ENCODE measurements at regions not wholly inside any gene's neighbourhood (a gene's known extent, or its start where the extent isn't known, plus 50 kb on each side); places are given as distances from the start of the nearest gene placed in this dataset.

- no peak for DNase-seq (ENCODE audit: low read depth, low spot score)
- Histone ChIP-seq H3K4me1 (ENCODE audit: insufficient read depth, insufficient read length) (no peaks in the 10 kb centered on the region), H3K9ac (ENCODE audit: insufficient read length, low read depth) (no peak overlapping the region), H3K27me3 (ENCODE audit: insufficient read depth, insufficient read length) (no peaks in the 10 kb centered on the region), H3K9me3 (ENCODE audit: insufficient read depth, low read length) (no peaks in the 10 kb centered on the region), H3K36me3 (ENCODE audit: insufficient read depth, insufficient read length, low read length) (no peaks in the 10 kb centered on the region), H3K4me3 (ENCODE audit: insufficient read length, low read depth) (no peak overlapping the region)
- TF ChIP-seq SUZ12 (IDR thresholded peaks at IDR 0.05; ENCODE audit: extremely low read depth, insufficient read depth, insufficient read length) (no peak), ZNF274 (IDR thresholded peaks at IDR 0.05; ENCODE audit: low read depth, low read length) (no peak), YY1 (IDR thresholded peaks at IDR 0.05; ENCODE audit: insufficient read depth, insufficient read length) (no peak)
Observed at GRCh38 chr2:58709687-58710354, 468.7 kb upstream of the FANCL start.

DNA sequence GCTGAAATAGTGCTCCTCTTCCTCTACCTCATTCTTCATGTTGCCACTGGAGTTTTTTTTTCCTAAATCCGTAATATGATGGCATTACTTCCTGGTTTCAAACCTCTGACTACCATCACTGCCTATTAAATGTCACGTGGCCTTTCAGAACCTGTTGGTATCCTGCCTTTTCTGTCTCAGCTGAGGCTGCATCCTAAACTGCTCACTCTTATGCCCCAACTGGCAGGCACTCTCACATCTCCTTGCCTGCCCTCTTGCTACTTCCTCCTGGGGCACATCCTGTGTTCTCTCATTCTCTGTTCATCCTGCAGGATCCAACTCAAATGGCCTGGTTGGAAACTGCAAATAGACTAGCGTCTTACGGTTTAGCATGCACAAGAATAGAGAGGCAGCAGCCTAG, 468.1 kb upstream of the FANCL start:
- no peak overlapping the region for H3K4me3 ChIP-seq (ENCODE audit: insufficient read length, low read depth)
- no peaks in the 10 kb centered on the region for H3K36me3 ChIP-seq (ENCODE audit: insufficient read depth, insufficient read length, low read length)
- no peaks in the 10 kb centered on the region for H3K27me3 ChIP-seq (ENCODE audit: insufficient read depth, insufficient read length)
- no peak overlapping the region for H3K9ac ChIP-seq (ENCODE audit: insufficient read length, low read depth)
- no peak for DNase-seq (ENCODE audit: low read depth, low spot score)
- H3K9me3 ChIP-seq (ENCODE audit: insufficient read depth, low read length): no peaks in the 10 kb centered on the region
- TF ChIP-seq YY1 (IDR thresholded peaks at IDR 0.05; ENCODE audit: insufficient read depth, insufficient read length): no peak
- no peak for TF ChIP-seq ZNF274 (IDR thresholded peaks at IDR 0.05; ENCODE audit: low read depth, low read length)
- TF ChIP-seq SUZ12 (IDR thresholded peaks at IDR 0.05; ENCODE audit: extremely low read depth, insufficient read depth, insufficient read length): no peak
- no peaks in the 10 kb centered on the region for H3K4me1 ChIP-seq (ENCODE audit: insufficient read depth, insufficient read length)

DNA sequence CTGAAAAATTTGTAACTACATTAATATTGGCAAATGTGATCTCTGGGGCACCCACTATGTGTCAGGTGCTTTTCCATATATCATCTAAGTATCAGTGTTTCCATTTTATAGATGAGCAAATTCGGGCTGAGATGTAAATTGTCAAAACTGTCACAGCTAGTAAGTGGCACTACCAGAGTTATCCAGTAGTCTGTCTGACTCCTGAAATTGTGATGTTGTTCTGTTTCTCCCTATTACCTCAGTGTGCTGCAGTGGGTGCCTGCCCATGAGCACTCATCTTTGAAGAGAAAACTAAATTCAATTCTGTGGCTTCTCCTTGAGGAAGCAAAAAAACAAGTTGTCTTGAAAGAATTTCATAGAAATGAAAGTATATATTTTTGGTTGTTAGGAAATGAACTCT, 467.4 kb upstream of the FANCL start:
- TF ChIP-seq YY1 (IDR thresholded peaks at IDR 0.05; ENCODE audit: insufficient read depth, insufficient read length): no peak
- TF ChIP-seq SUZ12 (IDR thresholded peaks at IDR 0.05; ENCODE audit: extremely low read depth, insufficient read depth, insufficient read length): no peak
- no peak for TF ChIP-seq ZNF274 (IDR thresholded peaks at IDR 0.05; ENCODE audit: low read depth, low read length)
- no peaks in the 10 kb centered on the region for H3K9me3 ChIP-seq (ENCODE audit: insufficient read depth, low read length)
- H3K4me1 ChIP-seq (ENCODE audit: insufficient read depth, insufficient read length): no peaks in the 10 kb centered on the region
- no peak overlapping the region for H3K9ac ChIP-seq (ENCODE audit: insufficient read length, low read depth)
- H3K27me3 ChIP-seq (ENCODE audit: insufficient read depth, insufficient read length): no peaks in the 10 kb centered on the region
- DNase-seq (ENCODE audit: low read depth, low spot score): no peak
- H3K4me3 ChIP-seq (ENCODE audit: insufficient read length, low read depth): no peak overlapping the region
- no peaks in the 10 kb centered on the region for H3K36me3 ChIP-seq (ENCODE audit: insufficient read depth, insufficient read length, low read length)

DNA sequence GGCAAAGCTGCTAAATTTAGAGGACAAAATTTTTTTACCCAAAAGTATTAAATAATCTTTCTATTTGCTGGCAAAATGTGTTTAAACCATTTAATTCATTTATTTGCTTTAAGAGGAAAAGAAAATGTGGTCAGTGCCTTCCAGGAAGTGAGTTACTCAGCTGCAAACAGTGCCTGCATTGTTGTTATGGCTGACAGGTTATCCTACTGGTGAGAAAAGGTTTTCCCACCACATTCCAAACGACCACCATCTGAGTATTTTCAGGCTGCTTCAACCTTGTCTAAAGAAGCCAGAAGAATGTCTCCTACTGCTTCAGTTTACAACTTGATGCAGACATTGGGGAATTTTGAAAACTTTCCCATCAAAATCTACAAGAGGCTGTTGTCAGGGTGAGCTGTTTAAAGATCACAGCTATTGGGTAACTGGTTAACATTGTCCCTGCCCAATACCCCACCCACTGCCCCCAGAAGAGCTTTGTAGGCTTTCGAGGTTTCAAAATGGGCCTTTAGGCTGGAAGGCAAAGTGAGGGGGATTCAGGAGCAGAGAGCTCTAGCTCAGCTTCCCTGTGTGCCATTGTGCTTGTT, 461.3 kb upstream of the FANCL start:
- Histone ChIP-seq H3K9me3 (ENCODE audit: insufficient read depth, low read length) (no peaks in the 10 kb centered on the region), H3K4me1 (ENCODE audit: insufficient read depth, insufficient read length) (no peaks in the 10 kb centered on the region), H3K27me3 (ENCODE audit: insufficient read depth, insufficient read length) (no peaks in the 10 kb centered on the region), H3K36me3 (ENCODE audit: insufficient read depth, insufficient read length, low read length) (no peaks in the 10 kb centered on the region), H3K9ac (ENCODE audit: insufficient read length, low read depth) (no peak overlapping the region), H3K4me3 (ENCODE audit: insufficient read length, low read depth) (no peak overlapping the region)
- TF ChIP-seq SUZ12 (IDR thresholded peaks at IDR 0.05; ENCODE audit: extremely low read depth, insufficient read depth, insufficient read length) (no peak), ZNF274 (IDR thresholded peaks at IDR 0.05; ENCODE audit: low read depth, low read length) (no peak), YY1 (IDR thresholded peaks at IDR 0.05; ENCODE audit: insufficient read depth, insufficient read length) (no peak)
- DNase-seq (ENCODE audit: low read depth, low spot score): peak; percentile 22

DNA sequence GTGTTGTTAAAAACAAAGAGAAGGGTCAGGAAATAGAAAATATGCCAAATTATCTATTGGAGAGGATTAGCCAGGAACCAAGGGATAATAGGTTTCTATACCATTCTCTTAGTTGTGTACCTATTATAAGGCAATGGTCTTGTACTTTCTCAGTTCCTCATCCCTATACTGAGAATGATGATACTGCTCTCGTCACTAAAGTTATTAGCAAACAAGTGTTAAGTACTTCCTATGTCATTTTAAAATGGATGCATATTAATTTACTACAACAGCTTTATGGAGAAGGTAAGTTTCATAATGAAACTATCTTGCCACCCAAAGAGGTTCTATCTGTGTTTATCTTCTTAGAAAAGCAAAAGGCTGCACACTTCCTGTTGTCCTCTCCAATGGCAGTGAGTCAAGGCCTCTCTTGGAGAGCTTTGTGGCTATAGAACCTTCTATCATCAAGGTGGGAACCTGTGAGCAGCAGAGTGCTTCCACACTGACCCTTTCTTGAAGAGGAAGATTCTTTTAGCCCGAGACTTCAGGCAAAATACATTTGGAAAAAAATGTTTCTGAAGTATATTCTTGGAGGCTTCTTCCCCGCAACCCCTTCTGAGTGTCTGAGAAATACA, 460.7 kb upstream of the FANCL start:
- H3K4me3 ChIP-seq (ENCODE audit: insufficient read length, low read depth): no peak overlapping the region
- no peaks in the 10 kb centered on the region for H3K4me1 ChIP-seq (ENCODE audit: insufficient read depth, insufficient read length)
- no peaks in the 10 kb centered on the region for H3K27me3 ChIP-seq (ENCODE audit: insufficient read depth, insufficient read length)
- TF ChIP-seq SUZ12 (IDR thresholded peaks at IDR 0.05; ENCODE audit: extremely low read depth, insufficient read depth, insufficient read length) (no peak), ZNF274 (IDR thresholded peaks at IDR 0.05; ENCODE audit: low read depth, low read length) (no peak), YY1 (IDR thresholded peaks at IDR 0.05; ENCODE audit: insufficient read depth, insufficient read length) (no peak)
- no peaks in the 10 kb centered on the region for H3K9me3 ChIP-seq (ENCODE audit: insufficient read depth, low read length)
- no peak for DNase-seq (ENCODE audit: low read depth, low spot score)
- H3K36me3 ChIP-seq (ENCODE audit: insufficient read depth, insufficient read length, low read length): no peaks in the 10 kb centered on the region
- no peak overlapping the region for H3K9ac ChIP-seq (ENCODE audit: insufficient read length, low read depth)

DNA sequence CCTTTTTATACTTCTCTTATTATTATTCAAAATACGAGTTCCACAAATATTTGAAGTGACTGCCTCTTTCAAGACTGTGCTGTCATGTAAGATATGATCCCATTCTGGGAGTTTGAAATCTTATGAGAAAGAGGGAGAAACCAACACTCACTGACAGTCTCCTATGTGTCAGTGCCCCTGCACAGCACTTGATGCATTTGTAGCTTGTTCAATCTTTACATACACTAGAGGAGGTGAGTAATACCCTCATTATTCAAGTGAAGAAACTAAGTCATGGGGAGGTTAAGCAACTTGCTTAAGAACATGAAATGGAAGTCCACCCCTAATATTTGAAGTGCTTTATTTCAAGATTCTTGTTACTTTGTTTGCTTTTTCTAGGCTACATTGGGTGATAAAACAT, 459.5 kb upstream of the FANCL start:
- no peaks in the 10 kb centered on the region for H3K36me3 ChIP-seq (ENCODE audit: insufficient read depth, insufficient read length, low read length)
- TF ChIP-seq ZNF274 (IDR thresholded peaks at IDR 0.05; ENCODE audit: low read depth, low read length) (no peak), SUZ12 (IDR thresholded peaks at IDR 0.05; ENCODE audit: extremely low read depth, insufficient read depth, insufficient read length) (no peak), YY1 (IDR thresholded peaks at IDR 0.05; ENCODE audit: insufficient read depth, insufficient read length) (no peak)
- H3K9ac ChIP-seq (ENCODE audit: insufficient read length, low read depth): no peak overlapping the region
- H3K9me3 ChIP-seq (ENCODE audit: insufficient read depth, low read length): no peaks in the 10 kb centered on the region
- no peak for DNase-seq (ENCODE audit: low read depth, low spot score)
- no peaks in the 10 kb centered on the region for H3K4me1 ChIP-seq (ENCODE audit: insufficient read depth, insufficient read length)
- no peak overlapping the region for H3K4me3 ChIP-seq (ENCODE audit: insufficient read length, low read depth)
- no peaks in the 10 kb centered on the region for H3K27me3 ChIP-seq (ENCODE audit: insufficient read depth, insufficient read length)

DNA sequence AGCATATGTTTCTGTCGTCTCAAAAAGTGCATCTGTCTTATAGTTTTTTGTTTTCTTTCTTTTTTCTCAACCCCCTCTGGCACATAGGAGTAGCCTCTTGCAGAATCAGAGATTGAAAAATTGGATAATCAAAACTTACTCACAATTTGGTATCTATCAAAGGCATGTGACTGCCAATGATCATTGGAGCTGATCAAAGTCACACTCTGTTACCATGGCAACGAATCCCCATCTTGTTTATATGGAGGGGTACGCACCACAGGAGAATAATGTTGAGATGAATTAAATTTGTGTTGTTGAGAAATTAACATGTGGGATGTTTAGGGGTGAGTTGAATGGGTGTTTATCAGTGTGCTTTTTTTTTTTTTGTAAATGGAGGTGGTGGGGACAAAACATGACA, 458.3 kb upstream of the FANCL start:
- Histone ChIP-seq H3K4me1 (ENCODE audit: insufficient read depth, insufficient read length) (no peaks in the 10 kb centered on the region), H3K27me3 (ENCODE audit: insufficient read depth, insufficient read length) (no peaks in the 10 kb centered on the region), H3K4me3 (ENCODE audit: insufficient read length, low read depth) (no peak overlapping the region)

More for the DNA sequence above, 458.3 kb upstream of the FANCL start:
- no peaks in the 10 kb centered on the region for H3K9me3 ChIP-seq (ENCODE audit: insufficient read depth, low read length)
- DNase-seq (ENCODE audit: low read depth, low spot score): no peak
- no peak overlapping the region for H3K9ac ChIP-seq (ENCODE audit: insufficient read length, low read depth)
- TF ChIP-seq SUZ12 (IDR thresholded peaks at IDR 0.05; ENCODE audit: extremely low read depth, insufficient read depth, insufficient read length) (no peak), ZNF274 (IDR thresholded peaks at IDR 0.05; ENCODE audit: low read depth, low read length) (no peak), YY1 (IDR thresholded peaks at IDR 0.05; ENCODE audit: insufficient read depth, insufficient read length) (no peak)
- no peaks in the 10 kb centered on the region for H3K36me3 ChIP-seq (ENCODE audit: insufficient read depth, insufficient read length, low read length)
